Stimulated activated CD4-positive, alpha-beta T cell treated with anti-CD3 and anti-CD28 coated beads, Interleukin-15, amount 100 ng/mL, for 1 hour (primary cell): ENCODE measurements at regions not wholly inside any gene's neighbourhood (a gene's known extent, or its start where the extent isn't known, plus 50 kb on each side); places are given as distances from the start of the nearest gene placed in this dataset.

Source experiments
- DNase-seq, 2 donors: peaks; one replicate each; pipeline ENCODE4 v3.0.0-alpha.2; 2020; ENCODE audit warnings: low read depth in 1 of 2, low spot score in 1 of 2

- no peak for DNase-seq
Observed at GRCh38 chr10:6739530-6740174, 159.6 kb upstream of the PRKCQ start.

- DNase-seq = no peak
Observed at GRCh38 chr10:6738112-6738768, 158.2 kb upstream of the PRKCQ start.

GRCh38 chr10:6737758-6738111 lies 157.7 kb upstream of the PRKCQ start:
- DNase-seq = no peak

GRCh38 chr10:6737080-6737641 lies 157.1 kb upstream of the PRKCQ start:
- DNase-seq = no peak

GRCh38 chr10:6734286-6734685 lies 154.2 kb upstream of the PRKCQ start:
- no peak for DNase-seq

GRCh38 chr10:6729861-6730344 lies 149.8 kb upstream of the PRKCQ start:
- DNase-seq = no peak

GRCh38 chr10:6729071-6729774 lies 149.1 kb upstream of the PRKCQ start:
- no peak for DNase-seq

- DNase-seq = no peak
Observed at GRCh38 chr10:6726924-6727323, 146.8 kb upstream of the PRKCQ start.

GRCh38 chr10:6722616-6723004 lies 142.5 kb upstream of the PRKCQ start:
- no peak for DNase-seq

- DNase-seq = no peak
Observed at GRCh38 chr10:6721964-6722615, 142.0 kb upstream of the PRKCQ start.

GRCh38 chr10:6721480-6721879 lies 141.4 kb upstream of the PRKCQ start:
- DNase-seq = no peak

- no peak for DNase-seq
Observed at GRCh38 chr10:6719561-6719960, 139.5 kb upstream of the PRKCQ start.

GRCh38 chr10:6718550-6718949 lies 138.5 kb upstream of the PRKCQ start:
- DNase-seq = no peak

- DNase-seq = no peak
Observed at GRCh38 chr10:6716516-6716915, 136.4 kb upstream of the PRKCQ start.

- DNase-seq = no peak
Observed at GRCh38 chr10:6713716-6714115, 133.6 kb upstream of the PRKCQ start.

- DNase-seq = no peak
Observed at GRCh38 chr10:6713120-6713519, 133.0 kb upstream of the PRKCQ start.

GRCh38 chr10:6711881-6712280 lies 131.8 kb upstream of the PRKCQ start:
- no peak for DNase-seq

GRCh38 chr10:6711408-6711841 lies 131.3 kb upstream of the PRKCQ start:
- DNase-seq = no peak

GRCh38 chr10:6707352-6707751 lies 127.3 kb upstream of the PRKCQ start:
- DNase-seq = no peak

- no peak for DNase-seq
Observed at GRCh38 chr10:6706725-6707124, 126.6 kb upstream of the PRKCQ start.

GRCh38 chr10:6704896-6705295 lies 124.8 kb upstream of the PRKCQ start:
- DNase-seq = no peak
